ENCODE measurements at regions not wholly inside any gene's neighbourhood (a gene's known extent, or its start where the extent isn't known, plus 50 kb on each side); places are given as distances from the start of the nearest gene placed in this dataset.

- TF ChIP-seq CTCF (IDR thresholded peaks at IDR 0.05; ENCODE audit: low read depth, low read length), result no peak
- TF ChIP-seq POLR2A (IDR thresholded peaks at IDR 0.05; ENCODE audit: extremely low read depth, insufficient read length), result no peak
- TF ChIP-seq MAX (IDR thresholded peaks at IDR 0.05; ENCODE audit: low read depth, low read length), result no peak
- TF ChIP-seq MYC (IDR thresholded peaks at IDR 0.05; ENCODE audit: low read depth, low read length), result no peak
Measured at GRCh38 chr2:61590214-61590613, 52.1 kb upstream of the XPO1 start.

Measured in NB4 (cell line).